DOHH2 (cell line): ENCODE measurements at regions not wholly inside any gene's neighbourhood (a gene's known extent, or its start where the extent isn't known, plus 50 kb on each side); places are given as distances from the start of the nearest gene placed in this dataset.
"Not testable (repeated sequence)": the region's sequence is repeated elsewhere in the genome, so short reads cannot be mapped to it uniquely, and the experiment has no call there.

Source experiments
- H3F3A ChIP-seq: fragments of 200-600 bp; sonication (generic), shearing (Covaris generic); 2 replicates; pipeline ENCODE4 v1.6.0; 2016; ENCODE audit warnings: antibody characterized with exemption, mild to moderate bottlenecking; ENCODE audit not compliant: control insufficient read depth, insufficient read depth
- H3K27ac ChIP-seq: fragments of 200-600 bp; sonication (generic); 2 replicates; pipeline ENCODE4 v1.5.1; 2014; ENCODE audit warnings: low read depth, mild to moderate bottlenecking, low read length, moderate library complexity
- H3K27me3 ChIP-seq: fragments of 200-600 bp; sonication (generic); 2 replicates; pipeline ENCODE4 v1.6.1; 2014; ENCODE audit warnings: mild to moderate bottlenecking, low read length, mixed read lengths; ENCODE audit not compliant: control insufficient read depth
- H3K36me3 ChIP-seq: fragments of 200-600 bp; sonication (generic); 2 replicates; pipeline ENCODE4 v1.6.1; 2014; ENCODE audit warnings: mild to moderate bottlenecking, low read length, moderate library complexity, mixed read lengths; ENCODE audit not compliant: control insufficient read depth
- H3K4me1 ChIP-seq: fragments of 200-600 bp; sonication (generic); 2 replicates; pipeline ENCODE4 v1.6.1; 2014; ENCODE audit warnings: mild to moderate bottlenecking, low read length, mixed read lengths; ENCODE audit not compliant: control insufficient read depth
- H3K4me2 ChIP-seq: fragments of 200-600 bp; sonication (generic); 2 replicates; pipeline ENCODE4 v1.6.0; 2014; ENCODE audit warnings: mild to moderate bottlenecking, low read length, moderate library complexity
- H3K4me3 ChIP-seq: fragments of 200-600 bp; sonication (generic); 2 replicates; pipeline ENCODE4 v1.5.1; 2014; ENCODE audit warnings: mild to moderate bottlenecking, low read length, mixed read lengths
- H3K79me2 ChIP-seq: fragments of 200-600 bp; sonication (generic); 2 replicates; pipeline ENCODE4 v1.6.1; 2014; ENCODE audit warnings: mild to moderate bottlenecking, low read length, mixed read lengths; ENCODE audit not compliant: control insufficient read depth
- H3K9me2 ChIP-seq: fragments of 200-600 bp; sonication (generic); replicated peaks from 2 replicates; pipeline ENCODE4 v1.6.1; 2014; ENCODE audit warnings: mild to moderate bottlenecking, low read length, mixed read lengths; ENCODE audit not compliant: control insufficient read depth
- H3K9me3 ChIP-seq: fragments of 200-600 bp; sonication (generic); 2 replicates; pipeline ENCODE4 v1.6.1; 2014; ENCODE audit warnings: antibody characterized with exemption, low read length, mixed read lengths; ENCODE audit not compliant: control insufficient read depth, insufficient read depth
- H4K20me1 ChIP-seq: fragments of 200-600 bp; sonication (generic); 2 replicates; pipeline ENCODE4 v1.6.0; 2014; ENCODE audit warnings: low read depth, mild to moderate bottlenecking, antibody characterized with exemption, low read length, moderate library complexity; ENCODE audit not compliant: control insufficient read depth, insufficient read depth
- CTCF ChIP-seq: fragments of 200-600 bp; sonication (generic); IDR thresholded peaks from one replicate; pipeline ENCODE4 v1.5.1; 2014; ENCODE audit warnings: antibody characterized with exemption, mild to moderate bottlenecking, low read depth, low read length; ENCODE audit not compliant: poor library complexity, severe bottlenecking
- EZH2phosphoT487 ChIP-seq: fragments of 200-600 bp; sonication (generic); IDR thresholded peaks from 2 replicates; pipeline ENCODE4 v1.6.1; 2017; ENCODE audit warnings: borderline replicate concordance, mild to moderate bottlenecking, antibody characterized with exemption, low read length, moderate library complexity, mixed read lengths

- H3K4me1 ChIP-seq: no peaks in the 10 kb centered on the region
- no peaks in the 10 kb centered on the region for H3F3A ChIP-seq
- no peaks in the 10 kb centered on the region; the same call in 1 of the 2 replicates for H3K9me2 ChIP-seq
- H3K27me3 ChIP-seq: no peaks in the 10 kb centered on the region
- H3K4me3 ChIP-seq: no peak overlapping the region
- no peaks in the 10 kb centered on the region for H4K20me1 ChIP-seq
- TF ChIP-seq EZH2phosphoT487: no peak
- H3K4me2 ChIP-seq: no peak overlapping the region
- H3K27ac ChIP-seq: no peak overlapping the region
- H3K79me2 ChIP-seq: no peaks in the 10 kb centered on the region
- H3K9me3 ChIP-seq: no peaks in the 10 kb centered on the region; the same call in 1 of the 2 replicates
- H3K36me3 ChIP-seq: no peaks in the 10 kb centered on the region
Observed at GRCh38 chr1:68917456-68917855, 420.6 kb upstream of the DEPDC1 start.

DNA sequence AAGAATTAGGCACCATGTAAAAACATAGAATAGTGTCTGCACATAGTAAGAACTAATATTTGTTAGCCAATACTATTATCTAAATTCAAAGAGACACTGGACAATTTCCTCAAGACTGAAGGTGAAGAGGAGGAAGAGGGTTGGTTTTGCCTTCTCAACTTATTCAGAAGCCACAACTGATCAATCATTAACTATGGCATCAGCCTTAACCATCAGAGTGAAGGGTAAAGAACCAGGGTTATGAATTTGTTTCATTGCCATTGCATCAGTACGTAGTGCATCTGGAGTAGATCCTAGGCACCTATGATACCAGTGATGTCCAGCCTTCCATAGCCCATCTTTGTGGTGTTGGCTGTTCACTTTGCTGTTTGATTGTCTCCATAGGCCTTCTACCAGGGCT, 421.7 kb upstream of the DEPDC1 start:
- TF ChIP-seq EZH2phosphoT487 (no peak), CTCF (no peak)
- Histone ChIP-seq H3K9me2 (no peaks in the 10 kb centered on the region; the same call in 1 of the 2 replicates), H3K27me3 (no peaks in the 10 kb centered on the region), H3K9me3 (no peaks in the 10 kb centered on the region; the same call in 1 of the 2 replicates), H3K79me2 (no peaks in the 10 kb centered on the region), H3K4me2 (no peak overlapping the region), H3K36me3 (no peaks in the 10 kb centered on the region), H3F3A (no peaks in the 10 kb centered on the region), H4K20me1 (no peaks in the 10 kb centered on the region), H3K4me3 (no peak overlapping the region), H3K27ac (no peak overlapping the region), H3K4me1 (no peaks in the 10 kb centered on the region)

- Histone ChIP-seq H3K9me2 (no peaks in the 10 kb centered on the region; the same call in 1 of the 2 replicates), H3K27me3 (no peaks in the 10 kb centered on the region), H3K79me2 (no peaks in the 10 kb centered on the region), H3K36me3 (no peaks in the 10 kb centered on the region), H3K9me3 (no peaks in the 10 kb centered on the region; the same call in 1 of the 2 replicates), H3K4me2 (no peak overlapping the region), H4K20me1 (no peaks in the 10 kb centered on the region), H3K4me1 (no peaks in the 10 kb centered on the region), H3K27ac (no peak overlapping the region), H3F3A (no peaks in the 10 kb centered on the region), H3K4me3 (no peak overlapping the region)
- no peak for TF ChIP-seq CTCF
- no peak for TF ChIP-seq EZH2phosphoT487
Observed at GRCh38 chr1:68919075-68919474, 422.2 kb upstream of the DEPDC1 start.

DNA sequence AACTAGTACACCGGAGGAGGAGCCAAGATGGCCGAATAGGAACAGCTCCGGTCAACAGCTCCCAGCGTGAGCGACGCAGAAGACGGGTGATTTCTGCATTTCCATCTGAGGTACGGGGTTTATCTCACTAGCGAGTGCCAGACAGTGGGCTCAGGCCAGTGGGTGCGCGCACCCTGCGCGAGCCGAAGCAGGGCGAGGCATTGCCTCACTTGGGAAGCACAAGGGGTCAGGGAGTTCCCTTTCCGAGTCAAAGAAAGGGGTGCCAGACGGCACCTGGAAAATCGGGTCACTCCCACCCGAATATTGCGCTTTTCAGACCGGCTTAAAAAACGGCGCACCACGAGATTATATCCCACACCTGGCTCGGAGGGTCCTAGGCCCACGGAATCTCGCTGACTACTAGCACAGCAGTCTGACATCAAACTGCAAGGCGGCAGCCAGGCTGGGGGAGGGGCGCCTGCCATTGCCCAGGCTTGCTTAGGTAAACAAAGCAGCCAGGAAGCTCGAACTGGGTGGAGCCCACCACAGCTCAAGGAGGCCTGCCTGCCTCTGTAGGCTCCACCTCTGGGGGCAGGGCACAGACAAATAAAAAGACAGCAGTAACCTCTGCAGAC, 426.7 kb upstream of the DEPDC1 start:
- H3K9me2 ChIP-seq, H3K4me2 ChIP-seq, H3F3A ChIP-seq, H3K27me3 ChIP-seq, H3K27ac ChIP-seq, H3K79me2 ChIP-seq, H4K20me1 ChIP-seq, H3K4me3 ChIP-seq, H3K9me3 ChIP-seq, H3K36me3 ChIP-seq, H3K4me1 ChIP-seq: not testable (repeated sequence)
